ENCODE measurements at regions not wholly inside any gene's neighbourhood (a gene's known extent, or its start where the extent isn't known, plus 50 kb on each side); places are given as distances from the start of the nearest gene placed in this dataset.
"Not testable (repeated sequence)": the region's sequence is repeated elsewhere in the genome, so short reads cannot be mapped to it uniquely, and the experiment has no call there.

DNA sequence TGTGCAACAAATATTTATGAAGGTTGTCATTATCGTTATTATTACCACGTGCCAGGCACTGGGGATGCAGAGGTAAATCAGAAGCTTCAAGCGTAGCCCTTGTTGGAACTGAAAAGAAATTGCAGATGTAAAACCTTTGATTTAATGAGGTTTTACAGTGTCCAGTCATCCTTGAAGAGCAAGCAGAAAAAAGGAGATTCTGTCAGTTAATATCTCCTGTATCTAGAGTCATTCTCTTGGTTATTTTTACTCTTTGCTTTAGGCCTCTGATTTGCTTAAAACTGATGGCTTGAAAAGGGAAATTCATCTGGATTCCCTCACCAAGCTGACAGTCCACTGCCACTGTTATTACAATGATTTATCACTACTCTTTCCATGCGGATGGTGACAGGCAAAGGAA lies 179.3 kb downstream of the GALC start:
- DNase-seq: no peak

GRCh38 chr14:87813211-87813610 lies 179.8 kb downstream of the GALC start:
- no peak for DNase-seq

DNA sequence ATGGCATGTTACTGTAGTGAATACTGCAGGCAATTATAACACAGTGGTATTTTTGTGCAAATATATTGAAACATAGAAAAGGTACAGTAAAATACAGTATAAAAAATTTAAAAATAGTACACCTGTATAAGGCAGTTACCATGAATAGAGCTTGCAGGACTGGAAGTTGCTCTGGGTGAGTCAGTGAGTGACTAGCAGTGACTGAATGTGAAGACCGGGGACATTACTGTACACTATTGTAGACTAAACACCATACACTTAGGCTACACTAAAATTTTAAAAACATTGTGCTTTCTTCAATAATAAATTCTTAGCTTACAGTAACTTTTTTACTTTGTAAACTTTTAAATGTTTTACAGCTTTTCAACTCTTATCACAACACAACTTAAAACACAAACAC lies 181.7 kb downstream of the GALC start:
- DNase-seq: no peak

- DNase-seq: no peak
These were observed 182.3 kb downstream of the GALC start for GRCh38 chr14:87810711-87811110.

GRCh38 chr14:87809261-87809660 lies 183.7 kb downstream of the GALC start:
- DNase-seq: no peak

DNA sequence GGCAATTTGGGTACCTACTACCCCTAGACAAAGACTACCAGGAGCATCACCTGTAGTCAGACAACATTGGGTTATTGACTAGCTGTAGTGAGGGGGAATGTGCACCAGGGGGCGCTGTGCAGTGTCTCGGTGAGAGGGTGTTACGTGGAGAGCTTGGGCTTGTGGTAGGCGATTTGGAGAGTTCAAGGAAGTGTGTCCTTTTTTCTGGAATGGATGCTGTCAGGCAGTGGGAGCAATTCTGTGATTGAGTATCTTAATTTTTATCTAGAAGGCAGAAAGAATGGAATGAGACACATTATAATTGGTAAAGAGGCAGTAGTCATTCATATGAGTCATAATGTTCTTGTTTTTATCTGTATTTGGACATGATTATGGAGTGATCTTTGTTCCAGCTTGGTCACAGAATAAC lies 187.7 kb downstream of the GALC start:
- no peak for DNase-seq

- DNase-seq: no peak
These were observed 192.8 kb downstream of the GALC start for GRCh38 chr14:87800216-87800615.

DNA sequence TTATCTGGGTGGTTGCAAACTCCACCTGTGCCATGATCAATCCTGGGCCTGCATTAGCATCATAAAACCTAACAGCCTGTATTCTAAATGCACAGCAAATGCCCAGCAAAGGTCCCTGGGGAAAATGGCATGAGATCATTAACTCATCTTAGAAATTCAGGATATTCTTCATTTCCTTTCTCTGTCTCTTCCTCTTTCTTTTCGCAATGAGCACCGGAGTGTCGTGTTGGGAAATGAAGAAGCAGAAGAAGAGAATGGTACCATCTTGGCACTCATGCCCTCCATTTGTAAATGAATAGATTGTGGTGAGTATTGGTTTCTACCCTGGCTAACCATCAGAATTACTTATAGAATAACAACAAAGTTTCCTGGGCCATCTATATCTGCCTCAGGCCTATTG lies 193.6 kb downstream of the GALC start:
- DNase-seq: no peak

GRCh38 chr14:87797001-87797400 lies 196.0 kb downstream of the GALC start:
- DNase-seq: no peak

- no peak for DNase-seq
These were observed 198.4 kb downstream of the GALC start for GRCh38 chr14:87794561-87794960.

GRCh38 chr14:87785897-87786296 lies 207.1 kb downstream of the GALC start:
- DNase-seq: no peak

DNA sequence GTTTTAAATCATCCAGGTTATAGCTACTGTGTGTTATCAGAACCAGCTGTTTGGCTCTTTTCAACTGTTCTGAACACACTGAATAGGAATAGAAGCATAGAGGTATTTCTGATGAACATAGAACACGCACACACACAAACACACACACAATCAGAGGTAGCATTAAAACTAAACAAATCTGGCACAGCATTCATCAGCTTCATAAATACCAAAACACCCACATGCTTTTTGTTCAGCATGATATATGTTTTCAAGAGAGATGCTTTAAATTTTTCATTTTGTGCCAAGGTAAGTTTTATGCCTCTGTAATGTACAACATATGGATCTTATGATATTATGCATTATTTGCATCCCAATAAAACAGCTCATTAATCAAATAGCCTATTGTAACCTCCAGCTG lies 208.6 kb downstream of the GALC start:
- no peak for DNase-seq

DNA sequence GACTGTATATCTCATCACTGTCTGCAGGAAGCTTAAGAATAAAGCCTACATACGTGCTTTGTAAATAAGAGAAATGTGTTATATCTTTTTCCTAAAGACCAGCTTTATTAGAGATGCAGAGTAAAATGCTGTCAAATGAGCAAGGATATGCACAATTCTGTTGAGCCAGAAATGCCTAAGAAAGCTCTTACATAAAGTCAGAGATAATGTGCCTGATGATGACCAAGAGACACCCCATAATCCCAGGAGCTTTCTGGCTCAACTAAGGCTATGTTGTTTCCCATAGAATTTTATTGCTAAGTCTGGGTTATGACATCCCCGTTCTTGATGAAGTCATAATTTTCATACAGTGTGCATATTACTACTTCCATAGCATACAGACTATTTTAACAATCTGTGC lies 209.9 kb downstream of the GALC start:
- DNase-seq: no peak

DNA sequence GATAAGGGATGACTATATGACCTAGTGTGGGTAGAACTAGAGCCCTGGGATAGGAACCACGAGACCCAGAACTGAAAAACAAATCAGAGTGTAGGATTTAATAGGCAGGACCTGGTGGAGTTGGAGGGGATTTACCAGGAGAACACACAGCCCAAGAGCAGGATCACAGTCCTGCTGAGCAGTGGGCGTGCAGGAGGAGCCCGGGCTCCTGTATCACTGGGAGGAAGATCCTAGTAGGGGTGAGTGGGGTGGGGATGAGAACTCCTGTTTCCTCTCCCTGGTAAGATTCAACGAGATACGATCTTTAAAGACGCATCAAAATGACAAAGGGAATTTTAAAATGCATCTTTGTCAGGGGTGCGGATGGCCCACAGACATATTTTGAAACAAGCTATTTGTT lies 220.1 kb downstream of the GALC start:
- no peak for DNase-seq

DNA sequence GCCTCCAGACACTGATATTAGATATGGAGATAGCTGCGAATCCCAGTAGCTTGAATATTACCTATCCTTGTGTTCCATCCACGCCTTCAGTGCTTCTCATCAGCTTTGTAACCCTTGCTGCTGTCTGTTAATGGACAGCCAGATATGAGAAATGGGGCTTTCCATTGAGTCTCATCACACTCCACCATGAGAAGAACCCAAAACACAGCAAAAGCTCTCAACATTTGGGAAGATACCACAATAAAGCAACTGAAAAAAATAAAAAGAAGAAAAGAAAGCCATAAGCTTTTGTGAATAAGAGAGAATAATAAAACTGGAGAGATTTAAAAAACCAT lies 225.4 kb downstream of the GALC start:
- no peak for DNase-seq

DNA sequence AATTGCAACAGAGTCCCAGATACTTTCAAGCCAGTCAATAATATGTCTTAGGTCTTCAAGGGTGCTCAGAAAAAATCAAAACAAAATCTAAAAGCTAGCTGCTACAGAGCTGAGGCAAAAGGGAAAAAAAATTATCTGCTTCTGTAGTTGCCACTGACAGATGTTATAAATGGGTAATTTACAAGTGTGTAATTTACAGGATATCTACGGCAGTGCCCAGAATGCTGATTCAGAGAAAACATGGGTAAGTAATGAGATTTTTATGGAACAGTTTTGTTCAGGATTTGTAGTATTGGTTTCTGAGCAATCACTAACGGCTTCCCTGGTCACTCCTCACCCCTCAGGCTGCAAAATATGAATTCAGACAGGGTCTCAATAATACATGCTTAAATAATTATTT lies 234.1 kb downstream of the GALC start:
- DNase-seq: no peak

- no peak for DNase-seq
These were observed 236.3 kb downstream of the GALC start for GRCh38 chr14:87756661-87757060.

GRCh38 chr14:87754520-87755223 lies 238.3 kb downstream of the GALC start:
- no peak for DNase-seq

GRCh38 chr14:87748558-87748957 lies 244.4 kb downstream of the GALC start:
- no peak for DNase-seq

DNA sequence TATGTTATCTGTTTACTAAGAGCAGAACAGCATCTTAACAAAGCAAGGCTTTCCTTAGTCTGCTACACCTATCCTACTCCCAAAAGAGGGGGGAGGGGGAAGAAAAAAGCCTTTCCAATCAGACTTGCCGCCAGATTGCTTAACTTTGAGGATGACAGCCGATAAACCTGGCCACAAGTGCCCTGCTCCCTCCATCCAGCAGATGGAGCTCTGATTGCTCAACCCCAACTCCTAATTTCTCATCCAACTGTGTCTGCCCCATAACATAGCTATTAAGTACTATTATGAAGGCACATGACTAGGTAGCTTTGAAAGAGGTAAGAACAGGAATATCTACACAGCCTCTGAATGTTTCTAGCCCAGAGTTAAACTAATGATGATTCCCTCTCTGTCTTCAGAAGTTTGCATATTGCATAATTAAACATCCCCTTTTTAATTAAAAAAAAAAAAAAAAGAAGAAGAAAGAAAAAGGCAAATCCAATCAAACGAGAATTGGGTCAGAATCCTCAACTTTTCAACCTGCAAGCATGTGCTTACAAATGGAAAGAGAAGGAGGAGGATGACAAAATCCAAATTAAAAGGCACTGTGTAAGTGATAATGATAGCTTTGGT lies 247.4 kb downstream of the GALC start:
- DNase-seq: no peak

DNA sequence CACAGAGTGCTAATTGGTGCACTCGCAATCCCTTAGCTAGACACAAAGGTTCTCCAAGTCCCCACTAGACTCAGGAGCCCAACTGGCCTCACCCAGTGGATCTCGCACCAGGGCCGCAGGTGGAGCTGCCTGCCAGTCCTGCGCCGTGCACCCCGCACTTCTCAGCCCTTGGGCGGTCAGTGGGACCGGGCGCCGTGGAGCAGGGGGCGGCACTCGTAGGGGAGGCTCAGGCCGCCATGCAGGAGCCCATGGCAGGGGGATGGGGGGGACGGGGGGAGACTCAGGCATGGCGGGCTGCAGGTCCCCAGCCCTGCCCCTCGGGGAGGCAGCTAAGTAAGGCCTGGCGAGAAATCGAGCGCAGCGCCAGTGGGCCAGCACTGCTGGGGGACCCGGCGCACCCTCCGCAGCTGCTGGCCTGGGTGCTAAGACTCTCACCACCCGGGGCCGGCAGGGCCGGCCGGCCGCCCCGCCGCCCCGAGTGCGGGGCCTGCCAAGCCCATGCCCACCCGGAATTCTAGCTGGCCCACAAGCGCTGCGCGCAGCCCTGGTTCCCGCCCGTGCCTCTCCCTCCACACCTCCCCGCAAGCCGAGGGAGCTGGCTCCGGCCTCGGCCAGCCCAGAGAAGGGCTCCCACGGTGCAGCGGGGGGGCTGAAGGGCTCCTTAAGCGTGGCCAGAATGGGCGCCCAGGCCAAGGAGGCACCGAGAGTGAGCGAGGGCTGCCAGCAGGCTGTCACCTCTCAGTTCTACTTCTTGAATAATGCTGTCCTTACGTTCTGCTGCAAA lies 258.2 kb downstream of the GALC start:
- not testable (repeated sequence) for DNase-seq

DNA sequence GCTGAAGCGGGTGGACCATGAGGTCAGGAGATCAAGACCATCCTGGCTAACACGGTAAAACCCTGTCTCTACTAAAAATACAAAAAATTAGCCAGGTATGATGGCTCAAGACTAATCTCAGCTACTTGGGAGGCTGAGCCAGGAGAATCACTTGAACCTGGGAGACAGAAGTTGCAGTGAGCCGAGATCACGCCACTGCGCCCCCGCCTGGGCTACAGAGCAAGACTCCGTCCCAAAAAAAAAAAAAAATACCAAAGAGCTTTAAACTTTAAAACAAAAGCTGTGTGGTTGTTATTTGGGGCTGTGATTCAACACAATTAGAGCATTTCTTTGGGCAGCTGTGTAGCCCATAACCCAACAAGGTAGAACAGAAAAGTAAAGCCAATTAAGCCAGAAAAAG lies 259.9 kb downstream of the GALC start:
- DNase-seq: not testable (repeated sequence)

GRCh38 chr14:87732562-87732961 lies 260.4 kb downstream of the GALC start:
- no peak for DNase-seq

DNA sequence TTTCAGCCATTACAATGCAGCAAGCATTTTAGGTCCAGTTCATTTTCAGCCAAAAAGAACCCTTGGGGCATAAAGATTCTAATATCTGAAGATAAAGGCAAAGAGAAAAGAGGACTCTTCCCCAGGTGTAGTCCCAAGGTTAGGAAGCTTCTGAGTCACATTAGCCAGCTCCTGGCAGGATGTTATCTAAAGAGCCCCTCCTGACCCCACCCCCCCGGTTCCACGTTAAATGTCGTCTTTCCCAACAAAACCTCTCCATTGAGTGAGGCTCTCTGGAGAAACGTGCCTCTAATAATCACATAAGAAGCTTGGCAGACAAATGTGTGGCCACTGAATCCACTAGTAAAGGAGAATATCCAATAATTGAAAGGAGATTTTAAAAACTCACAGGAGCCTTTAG lies 267.7 kb downstream of the GALC start:
- DNase-seq: no peak

Measured in CD4-positive, alpha-beta T cell treated with Interferon gamma for 1 hour (primary cell).